IMR-90 (cell line): ENCODE measurements at regions not wholly inside any gene's neighbourhood (a gene's known extent, or its start where the extent isn't known, plus 50 kb on each side); places are given as distances from the start of the nearest gene placed in this dataset.

Experiments
- ATAC-seq: fragments of 200-7000 bp; cut with Tn5 transposase; 2 replicates; pipeline ENCODE4 v1.9.1; 2020; ENCODE audit warnings: low read depth, mild to moderate bottlenecking, moderate library complexity
- BruUV-seq: library from RNA; stranded (reverse); fragments of 400-500 nt; replicated peaks from 2 replicates; lab custom pipeline; 2021; lab: Mats Ljungman, UMichigan
- CTCF ChIA-PET: fragments of 300-600 bp; formaldehyde crosslinking; extraction: SDS; loops from one replicate; lab custom pipeline; 2021; ENCODE audit warnings: antibody characterized with exemption; lab: Yijun Ruan, JAX
- POLR2A ChIA-PET: fragments of 300-600 bp; sonication (Branson Sonifier 250); formaldehyde crosslinking; loops from one replicate; lab custom pipeline; 2022; ENCODE audit warnings: antibody characterized with exemption; ENCODE audit not compliant: unreplicated experiment; lab: Charles Lee
- DNase-seq: peaks from one replicate; pipeline ENCODE4 v3.0.0; 2013
- H2AFZ ChIP-seq: replicated peaks from 2 replicates; pipeline ENCODE3; 2013; ENCODE audit warnings: low read length, mild to moderate bottlenecking; ENCODE audit not compliant: poor library complexity
- H2AK5ac ChIP-seq: 2 replicates; pipeline ENCODE4 v1.6.1; 2013; ENCODE audit warnings: low read depth, low read length, inconsistent platforms
- H2AK9ac ChIP-seq: replicated peaks from 2 replicates; pipeline ENCODE3; 2013; ENCODE audit warnings: mild to moderate bottlenecking, low read depth, low read length, moderate library complexity; ENCODE audit not compliant: poor library complexity
- H2BK120ac ChIP-seq: 2 replicates; pipeline ENCODE4 v1.6.1; 2013; ENCODE audit warnings: low read depth, low read length, inconsistent platforms
- H2BK15ac ChIP-seq: 3 replicates; pipeline ENCODE4 v1.6.1; 2013; ENCODE audit warnings: low read depth, low read length, inconsistent platforms
- H2BK20ac ChIP-seq: 2 replicates; pipeline ENCODE4 v1.6.1; 2013; ENCODE audit warnings: low read depth, mild to moderate bottlenecking, inconsistent platforms, low read length, moderate library complexity
- H2BK5ac ChIP-seq: 2 replicates; pipeline ENCODE4 v1.6.1; 2013; ENCODE audit warnings: mild to moderate bottlenecking, low read depth, low read length, inconsistent platforms; ENCODE audit not compliant: poor library complexity, severe bottlenecking
- H3K14ac ChIP-seq: replicated peaks from 2 replicates; pipeline ENCODE4 v1.6.1; 2013; ENCODE audit warnings: low read depth, low read length, inconsistent platforms
- H3K18ac ChIP-seq: 2 replicates; pipeline ENCODE4 v1.6.1; 2013; ENCODE audit warnings: low read depth, low read length, control low read depth
- H3K23ac ChIP-seq: 2 replicates; pipeline ENCODE4 v1.6.1; 2013; ENCODE audit warnings: low read depth, low read length, inconsistent platforms
- H3K27ac ChIP-seq: 2 replicates; pipeline ENCODE4 v1.5.1; 2013; ENCODE audit warnings: mild to moderate bottlenecking, control low read depth, low read length; ENCODE audit not compliant: insufficient read depth
- H3K27me3 ChIP-seq: 2 replicates; pipeline ENCODE4 v1.6.1; 2013; ENCODE audit warnings: low read length; ENCODE audit not compliant: control insufficient read depth, insufficient read depth
- H3K36me3 ChIP-seq: 2 replicates; pipeline ENCODE4 v1.6.1; 2013; ENCODE audit warnings: low read length, mixed read lengths; ENCODE audit not compliant: control insufficient read depth, insufficient read depth
- H3K4ac ChIP-seq: 2 replicates; pipeline ENCODE4 v1.6.1; 2013; ENCODE audit warnings: low read depth, low read length, inconsistent platforms
- H3K4me1 ChIP-seq: 2 replicates; pipeline ENCODE4 v1.6.1; 2013; ENCODE audit warnings: low read length, mixed read lengths; ENCODE audit not compliant: control insufficient read depth, insufficient read depth
- H3K4me2 ChIP-seq: 2 replicates; pipeline ENCODE4 v1.6.1; 2013; ENCODE audit warnings: low read depth, mild to moderate bottlenecking, control low read depth, low read length, moderate library complexity
- H3K4me3 ChIP-seq: 2 replicates; pipeline ENCODE4 v1.5.1; 2013; ENCODE audit warnings: low read depth, mild to moderate bottlenecking, control low read depth, low read length, moderate library complexity; ENCODE audit not compliant: insufficient read depth
- H3K56ac ChIP-seq: 2 replicates; pipeline ENCODE4 v1.6.1; 2013; ENCODE audit warnings: low read length, inconsistent platforms; ENCODE audit not compliant: insufficient read depth; ENCODE audit errors: extremely low read depth
- H3K79me1 ChIP-seq, 2 experiments: 2 replicates each; pipeline ENCODE4 v1.6.1; 2013; ENCODE audit warnings: low read length in 2 of 2, inconsistent platforms in 1 of 2, low read depth in 1 of 2
- H3K9ac ChIP-seq: 2 replicates; pipeline ENCODE4 v1.6.1; 2013; ENCODE audit warnings: low read depth, low read length, control low read depth
- H3K9me1 ChIP-seq: 2 replicates; pipeline ENCODE4 v1.6.1; 2013; ENCODE audit warnings: low read length, inconsistent platforms; ENCODE audit not compliant: insufficient read depth
- H3K9me3 ChIP-seq: 2 replicates; pipeline ENCODE4 v1.6.1; 2013; ENCODE audit warnings: low read length; ENCODE audit not compliant: control insufficient read depth, insufficient read depth
- H4K20me1 ChIP-seq: 2 replicates; pipeline ENCODE4 v1.6.1; 2013; ENCODE audit warnings: low read length, inconsistent platforms; ENCODE audit not compliant: insufficient read depth
- H4K5ac ChIP-seq: 2 replicates; pipeline ENCODE4 v1.6.1; 2013; ENCODE audit warnings: mild to moderate bottlenecking, low read depth, low read length, control low read depth
- H4K8ac ChIP-seq, 2 experiments: 2 replicates each; pipeline ENCODE4 v1.6.1; 2013; ENCODE audit warnings: low read depth in 2 of 2, low read length in 2 of 2, control low read depth in 1 of 2, inconsistent platforms in 1 of 2
- H4K91ac ChIP-seq: 2 replicates; pipeline ENCODE4 v1.6.1; 2013; ENCODE audit warnings: low read depth, low read length, inconsistent platforms; ENCODE audit not compliant: insufficient read depth
- CHD1 ChIP-seq: IDR thresholded peaks from 2 replicates; pipeline ENCODE4 v1.6.1; 2012; ENCODE audit warnings: low read depth, low read length, improper control_type of control experiment
- CTCF ChIP-seq: conservative IDR thresholded peaks from 2 replicates; pipeline ENCODE4 v1.5.1; 2012; ENCODE audit warnings: mild to moderate bottlenecking, low read depth, low read length, improper control_type of control experiment
- MAFK ChIP-seq: IDR thresholded peaks from 2 replicates; pipeline ENCODE4 v1.6.1; 2012; ENCODE audit warnings: low read depth, low read length, improper control_type of control experiment
- MXI1 ChIP-seq: IDR thresholded peaks from 2 replicates; pipeline ENCODE4 v1.6.1; 2012; ENCODE audit warnings: low read depth, mild to moderate bottlenecking, low read length, moderate library complexity, borderline replicate concordance
- NFE2L2 ChIP-seq: fragments of 150-350 bp; IDR thresholded peaks from 2 replicates; pipeline ENCODE4 v1.6.1; 2016; ENCODE audit warnings: low read depth, mild to moderate bottlenecking, low read length
- POLR2A ChIP-seq: IDR thresholded peaks from 2 replicates; pipeline ENCODE4 v1.6.1; 2012; ENCODE audit warnings: mild to moderate bottlenecking, low read depth, low read length
- RCOR1 ChIP-seq: IDR thresholded peaks from 2 replicates; pipeline ENCODE4 v1.6.1; 2012; ENCODE audit warnings: mild to moderate bottlenecking, low read length, improper control_type of control experiment; ENCODE audit not compliant: insufficient replicate concordance
- USF2 ChIP-seq: fragments of 150-350 bp; IDR thresholded peaks from 2 replicates; pipeline ENCODE4 v1.6.1; 2017; ENCODE audit warnings: mild to moderate bottlenecking, antibody characterized with exemption, low read length, low read depth
- WGBS, 2 experiments: methylation state at CpG; one replicate each; pipeline versions ENCODE4 v1.1.5 to v1.1.7; 2013; ENCODE audit warnings: missing lambda C conversion rate in 2 of 2; ENCODE audit not compliant: insufficient read length in 1 of 2; ENCODE audit errors: extremely low coverage in 2 of 2; 5-methylcytosine and 5-hydroxymethylcytosine counted together
- dilution Hi-C: fragments of 300-500 bp; cut with HindIII; formaldehyde crosslinking; loops from one replicate; pipeline ENCODE4 v1.14.3; 2018; ENCODE audit warnings: low sequenced_read_pairs; ENCODE audit not compliant: unreplicated experiment
- in situ Hi-C: fragments of 300-500 bp; cut with MboI; formaldehyde crosslinking; loops from 3 replicates; pipeline ENCODE4 v1.14.3; 2019; ENCODE audit warnings: low sequenced_read_pairs, inconsistent platforms, mixed read lengths
- intact Hi-C: fragments of 100-400 bp; cut with micrococcal nuclease; formaldehyde crosslinking; loops from 2 replicates; pipeline ENCODE4 v1.10.0; 2022

- Histone ChIP-seq H3K14ac (no peak overlapping the region), H3K27ac (no peak overlapping the region), H2BK5ac (no peak overlapping the region), H2AK5ac (no peak overlapping the region), H3K9ac (no peak overlapping the region), H4K91ac (no peak overlapping the region), H3K4me3 (no peak overlapping the region), H2BK20ac (no peak overlapping the region), H3K4me1 (no peaks in the 10 kb centered on the region), H3K23ac (no peak overlapping the region), H3K9me1 (no peaks in the 10 kb centered on the region), H3K4me2 (no peak overlapping the region), H2BK120ac (no peak overlapping the region), H3K36me3 (no peaks in the 10 kb centered on the region), H3K56ac (no peak overlapping the region), H2AFZ (no peak overlapping the region), H2AK9ac (no peak overlapping the region), H4K20me1 (no peaks in the 10 kb centered on the region), H4K5ac (no peak overlapping the region), H3K18ac (no peak overlapping the region), H4K8ac (no peak overlapping the region), H3K9me3 (no peaks in the 10 kb centered on the region), H2BK15ac (no peak overlapping the region), H3K4ac (no peak overlapping the region), H3K27me3 (no peaks in the 10 kb centered on the region), H3K79me1 (no peaks in the 10 kb centered on the region)
- no peak for DNase-seq
- in situ Hi-C loops = no loop called here
- dilution Hi-C loops = no loop called here
- TF ChIP-seq NFE2L2 (no peak), USF2 (no peak), CHD1 (no peak), RCOR1 (no peak), POLR2A (no peak), MXI1 (no peak), MAFK (no peak), CTCF (no peak)
- ChIA-PET CTCF (no interaction called here), POLR2A (no interaction called here)
- no TSS peak for BruUV-seq
- intact Hi-C loops = no loop called here
- no CpG with 5 or more reads among the region's 2 CpGs for WGBS, 2 experiments
- no peak for ATAC-seq
Measured at GRCh38 chr2:186103276-186103675, 364.7 kb downstream of the FSIP2 start.
